ENCODE measurements at regions not wholly inside any gene's neighbourhood (a gene's known extent, or its start where the extent isn't known, plus 50 kb on each side); places are given as distances from the start of the nearest gene placed in this dataset.

GRCh38 chr10:62996925-62997324, 136.2 kb upstream of the NRBF2 start:
- no peak for TF ChIP-seq POLR2A (IDR thresholded peaks at IDR 0.05; ENCODE audit: extremely low read depth, insufficient read length)
- TF ChIP-seq, protein P1, sequence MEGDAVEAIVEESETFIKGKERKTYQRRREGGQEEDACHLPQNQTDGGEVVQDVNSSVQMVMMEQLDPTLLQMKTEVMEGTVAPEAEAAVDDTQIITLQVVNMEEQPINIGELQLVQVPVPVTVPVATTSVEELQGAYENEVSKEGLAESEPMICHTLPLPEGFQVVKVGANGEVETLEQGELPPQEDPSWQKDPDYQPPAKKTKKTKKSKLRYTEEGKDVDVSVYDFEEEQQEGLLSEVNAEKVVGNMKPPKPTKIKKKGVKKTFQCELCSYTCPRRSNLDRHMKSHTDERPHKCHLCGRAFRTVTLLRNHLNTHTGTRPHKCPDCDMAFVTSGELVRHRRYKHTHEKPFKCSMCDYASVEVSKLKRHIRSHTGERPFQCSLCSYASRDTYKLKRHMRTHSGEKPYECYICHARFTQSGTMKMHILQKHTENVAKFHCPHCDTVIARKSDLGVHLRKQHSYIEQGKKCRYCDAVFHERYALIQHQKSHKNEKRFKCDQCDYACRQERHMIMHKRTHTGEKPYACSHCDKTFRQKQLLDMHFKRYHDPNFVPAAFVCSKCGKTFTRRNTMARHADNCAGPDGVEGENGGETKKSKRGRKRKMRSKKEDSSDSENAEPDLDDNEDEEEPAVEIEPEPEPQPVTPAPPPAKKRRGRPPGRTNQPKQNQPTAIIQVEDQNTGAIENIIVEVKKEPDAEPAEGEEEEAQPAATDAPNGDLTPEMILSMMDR (IDR thresholded peaks at IDR 0.05; ENCODE audit: low read depth, low read length), result no peak
- TF ChIP-seq, protein P2, sequence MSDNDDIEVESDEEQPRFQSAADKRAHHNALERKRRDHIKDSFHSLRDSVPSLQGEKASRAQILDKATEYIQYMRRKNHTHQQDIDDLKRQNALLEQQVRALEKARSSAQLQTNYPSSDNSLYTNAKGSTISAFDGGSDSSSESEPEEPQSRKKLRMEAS (IDR thresholded peaks at IDR 0.05; ENCODE audit: low read depth, low read length), result no peak

Measured in NB4 (cell line).